Activated CD4-positive, alpha-beta T cell treated with anti-CD3 and anti-CD28 coated beads for 36 hours (primary cell): ENCODE measurements at regions not wholly inside any gene's neighbourhood (a gene's known extent, or its start where the extent isn't known, plus 50 kb on each side); places are given as distances from the start of the nearest gene placed in this dataset.
"Not testable (repeated sequence)": the region's sequence is repeated elsewhere in the genome, so short reads cannot be mapped to it uniquely, and the experiment has no call there.

Experiments
- ATAC-seq: fragments of 200-7000 bp; cut with Tn5 transposase; one replicate; pipeline ENCODE4 v1.10.0; 2021; ENCODE audit warnings: mild to moderate bottlenecking, moderate library complexity
- CTCF ChIA-PET: fragments of 350-600 bp; sonication (Branson Sonifier 250); formaldehyde crosslinking; loops from one replicate; lab custom pipeline; 2021; ENCODE audit warnings: antibody characterized with exemption; lab: Charles Lee
- POLR2A ChIA-PET: fragments of 350-600 bp; sonication (Branson Sonifier 250); formaldehyde crosslinking; loops from one replicate; lab custom pipeline; 2021; ENCODE audit warnings: antibody characterized with exemption, inconsistent platforms; lab: Charles Lee
- DNase-seq: peaks from one replicate; pipeline ENCODE4 v3.0.0-alpha.2; 2020
- H3K27ac Mint-ChIP-seq: one replicate; pipeline ENCODE4 v1.8.0; 2021; ENCODE audit warnings: mixed read lengths
- H3K27me3 Mint-ChIP-seq: one replicate; pipeline ENCODE4 v1.8.0; 2021; ENCODE audit warnings: mixed read lengths
- H3K36me3 Mint-ChIP-seq: one replicate; pipeline ENCODE4 v1.8.0; 2021; ENCODE audit warnings: low read depth, mixed read lengths
- H3K4me1 Mint-ChIP-seq: one replicate; pipeline ENCODE4 v1.8.0; 2021; ENCODE audit warnings: mixed read lengths
- H3K4me3 Mint-ChIP-seq: one replicate; pipeline ENCODE4 v1.8.0; 2021; ENCODE audit warnings: mild to moderate bottlenecking, moderate library complexity, mixed read lengths
- H3K9me3 Mint-ChIP-seq: one replicate; pipeline ENCODE4 v1.8.0; 2021; ENCODE audit warnings: low read depth, mixed read lengths
- intact Hi-C, 2 experiments: fragments of 100-400 bp; cut with DNase I in 1 of 2; cut with micrococcal nuclease in 1 of 2; formaldehyde crosslinking; loops; one replicate each; pipeline versions ENCODE4 v1.14.2 to v1.15.1; 2022 to 2024; cut with DNase I, micrococcal nuclease

GRCh38 chr18:66931010-66931409 is 327.1 kb upstream of the CDH19 start:
- ChIA-PET CTCF (no interaction called here), POLR2A (no interaction called here)
- H3K4me1 Mint-ChIP-seq: no peaks in the 10 kb centered on the region
- no peak overlapping the region for H3K27ac Mint-ChIP-seq
- H3K9me3 Mint-ChIP-seq: no peaks in the 10 kb centered on the region
- H3K4me3 Mint-ChIP-seq: no peak overlapping the region
- ATAC-seq (no peak), DNase-seq (no peak)
- intact Hi-C loops: loop anchor here in 1 of 2 experiments (5.0 kb wide), 1 partner anchor 49 kb away; no protein-coding TSS in a partner anchor
- no peaks in the 10 kb centered on the region for H3K36me3 Mint-ChIP-seq
- H3K27me3 Mint-ChIP-seq: no peaks in the 10 kb centered on the region

- no peaks in the 10 kb centered on the region for H3K27me3 Mint-ChIP-seq
- POLR2A ChIA-PET: no interaction called here
- no peaks in the 10 kb centered on the region for H3K36me3 Mint-ChIP-seq
- DNase-seq: no peak
- intact Hi-C loops: no loop called here
- no peak overlapping the region for H3K4me3 Mint-ChIP-seq
- no peak for ATAC-seq
- no peak overlapping the region for H3K27ac Mint-ChIP-seq
- no peaks in the 10 kb centered on the region for H3K4me1 Mint-ChIP-seq
- H3K9me3 Mint-ChIP-seq: peaks cover 2% of the 10 kb centered on the region
- CTCF ChIA-PET: no interaction called here
These were observed 312.9 kb upstream of the CDH19 start for GRCh38 chr18:66916834-66917233.

GRCh38 chr18:66900837-66901236 is 296.9 kb upstream of the CDH19 start:
- no peak for DNase-seq
- ChIA-PET CTCF (interaction anchor here (0.9 kb wide), 1 partner anchor 297 kb away, joined by 3 read pairs; no protein-coding TSS in a partner anchor), POLR2A (no interaction called here)
- no peaks in the 10 kb centered on the region for H3K4me1 Mint-ChIP-seq
- intact Hi-C loops: no loop called here
- no peaks in the 10 kb centered on the region for H3K27me3 Mint-ChIP-seq
- no peak for ATAC-seq
- H3K9me3 Mint-ChIP-seq: peaks cover 2% of the 10 kb centered on the region
- no peak overlapping the region for H3K27ac Mint-ChIP-seq
- H3K4me3 Mint-ChIP-seq: no peak overlapping the region
- H3K36me3 Mint-ChIP-seq: no peaks in the 10 kb centered on the region

GRCh38 chr18:66895631-66896030 is 291.7 kb upstream of the CDH19 start:
- no peak overlapping the region for H3K27ac Mint-ChIP-seq
- peaks cover 4% of the 10 kb centered on the region for H3K9me3 Mint-ChIP-seq
- no peaks in the 10 kb centered on the region for H3K4me1 Mint-ChIP-seq
- ChIA-PET POLR2A (no interaction called here), CTCF (no interaction called here)
- no peaks in the 10 kb centered on the region for H3K36me3 Mint-ChIP-seq
- H3K4me3 Mint-ChIP-seq: no peak overlapping the region
- H3K27me3 Mint-ChIP-seq: no peaks in the 10 kb centered on the region
- intact Hi-C loops: no loop called here
- no peak for DNase-seq
- no peak for ATAC-seq

- H3K4me3 Mint-ChIP-seq: no peak overlapping the region
- H3K9me3 Mint-ChIP-seq: peaks cover 4% of the 10 kb centered on the region
- intact Hi-C loops: no loop called here
- DNase-seq (no peak), ATAC-seq (no peak)
- H3K27ac Mint-ChIP-seq: no peak overlapping the region
- H3K4me1 Mint-ChIP-seq: no peaks in the 10 kb centered on the region
- no peaks in the 10 kb centered on the region for H3K36me3 Mint-ChIP-seq
- no peaks in the 10 kb centered on the region for H3K27me3 Mint-ChIP-seq
- ChIA-PET CTCF (no interaction called here), POLR2A (no interaction called here)
These were observed 291.0 kb upstream of the CDH19 start for GRCh38 chr18:66894851-66895250.

GRCh38 chr18:66892388-66892787 is 288.5 kb upstream of the CDH19 start:
- H3K9me3 Mint-ChIP-seq, H3K4me3 Mint-ChIP-seq, intact Hi-C loops, H3K27ac Mint-ChIP-seq, H3K27me3 Mint-ChIP-seq, DNase-seq, ATAC-seq, POLR2A ChIA-PET, H3K36me3 Mint-ChIP-seq, CTCF ChIA-PET, H3K4me1 Mint-ChIP-seq: not testable (repeated sequence)

- H3K4me1 Mint-ChIP-seq: no peaks in the 10 kb centered on the region
- ChIA-PET CTCF (no interaction called here), POLR2A (no interaction called here)
- ATAC-seq (no peak), DNase-seq (no peak)
- no peaks in the 10 kb centered on the region for H3K36me3 Mint-ChIP-seq
- intact Hi-C loops: loop anchor here in 1 of 2 experiments (5.0 kb wide), 1 partner anchor 47 kb away; no protein-coding TSS in a partner anchor
- no peak overlapping the region for H3K27ac Mint-ChIP-seq
- no peaks in the 10 kb centered on the region for H3K9me3 Mint-ChIP-seq
- H3K4me3 Mint-ChIP-seq: no peak overlapping the region
- no peaks in the 10 kb centered on the region for H3K27me3 Mint-ChIP-seq
These were observed 271.1 kb upstream of the CDH19 start for GRCh38 chr18:66874812-66875474.

- H3K36me3 Mint-ChIP-seq: no peaks in the 10 kb centered on the region
- no peaks in the 10 kb centered on the region for H3K9me3 Mint-ChIP-seq
- no peak for ATAC-seq
- CTCF ChIA-PET: no interaction called here
- no peak overlapping the region for H3K27ac Mint-ChIP-seq
- intact Hi-C loops: loop anchor here in 1 of 2 experiments (5.0 kb wide), 1 partner anchor 48 kb away; no protein-coding TSS in a partner anchor
- POLR2A ChIA-PET: no interaction called here
- no peaks in the 10 kb centered on the region for H3K27me3 Mint-ChIP-seq
- DNase-seq: no peak
- no peak overlapping the region for H3K4me3 Mint-ChIP-seq
- no peaks in the 10 kb centered on the region for H3K4me1 Mint-ChIP-seq
These were observed 270.5 kb upstream of the CDH19 start for GRCh38 chr18:66874375-66874774.

- CTCF ChIA-PET: no interaction called here
These were observed 270.0 kb upstream of the CDH19 start for GRCh38 chr18:66873899-66874298.

GRCh38 chr18:66872277-66872676 is 268.4 kb upstream of the CDH19 start:
- intact Hi-C loops: loop anchor here in 1 of 2 experiments (5.0 kb wide), 1 partner anchor 50 kb away; no protein-coding TSS in a partner anchor
- H3K36me3 Mint-ChIP-seq: no peaks in the 10 kb centered on the region
- CTCF ChIA-PET: interaction anchor here (0.6 kb wide), 1 partner anchor 12 kb away, joined by 3 read pairs; no protein-coding TSS in a partner anchor
- DNase-seq (no peak), ATAC-seq (no peak)
- no peaks in the 10 kb centered on the region for H3K9me3 Mint-ChIP-seq
- no peak overlapping the region for H3K4me3 Mint-ChIP-seq
- H3K4me1 Mint-ChIP-seq: no peaks in the 10 kb centered on the region
- no peak overlapping the region for H3K27ac Mint-ChIP-seq
- H3K27me3 Mint-ChIP-seq: no peaks in the 10 kb centered on the region
- POLR2A ChIA-PET: no interaction called here

More at GRCh38 chr18:66873899-66874298, 270.0 kb upstream of the CDH19 start:
- H3K27ac Mint-ChIP-seq: no peak overlapping the region
- POLR2A ChIA-PET: no interaction called here
- DNase-seq (no peak), ATAC-seq (no peak)
- H3K27me3 Mint-ChIP-seq: no peaks in the 10 kb centered on the region
- H3K9me3 Mint-ChIP-seq: no peaks in the 10 kb centered on the region
- intact Hi-C loops: loop anchor here in 1 of 2 experiments (5.0 kb wide), 1 partner anchor 48 kb away; no protein-coding TSS in a partner anchor
- H3K36me3 Mint-ChIP-seq: no peaks in the 10 kb centered on the region
- no peak overlapping the region for H3K4me3 Mint-ChIP-seq
- no peaks in the 10 kb centered on the region for H3K4me1 Mint-ChIP-seq

- no peak for DNase-seq
- no peak overlapping the region for H3K27ac Mint-ChIP-seq
- H3K27me3 Mint-ChIP-seq: no peaks in the 10 kb centered on the region
- no peak for ATAC-seq
- intact Hi-C loops: no loop called here
- H3K9me3 Mint-ChIP-seq: peaks cover 2% of the 10 kb centered on the region
- no peaks in the 10 kb centered on the region for H3K4me1 Mint-ChIP-seq
- no peaks in the 10 kb centered on the region for H3K36me3 Mint-ChIP-seq
- CTCF ChIA-PET: no interaction called here
- POLR2A ChIA-PET: no interaction called here
- H3K4me3 Mint-ChIP-seq: no peak overlapping the region
These were observed 263.8 kb upstream of the CDH19 start for GRCh38 chr18:66867653-66868052.

- H3K4me1 Mint-ChIP-seq, CTCF ChIA-PET, ATAC-seq, H3K36me3 Mint-ChIP-seq, H3K4me3 Mint-ChIP-seq, DNase-seq, intact Hi-C loops, H3K9me3 Mint-ChIP-seq, POLR2A ChIA-PET, H3K27ac Mint-ChIP-seq, H3K27me3 Mint-ChIP-seq: not testable (repeated sequence)
These were observed 262.6 kb upstream of the CDH19 start for GRCh38 chr18:66866427-66866940.
